ENCODE measurements at regions not wholly inside any gene's neighbourhood (a gene's known extent, or its start where the extent isn't known, plus 50 kb on each side); places are given as distances from the start of the nearest gene placed in this dataset.
"Not testable (repeated sequence)": the region's sequence is repeated elsewhere in the genome, so short reads cannot be mapped to it uniquely, and the experiment has no call there.

- no peak overlapping the region for H3K4me3 ChIP-seq (ENCODE audit: low read depth, low read length)
- TF ChIP-seq CTCF (IDR thresholded peaks at IDR 0.05; ENCODE audit: borderline replicate concordance, insufficient read depth, low read depth, low read length), result no peak
Measured at GRCh38 chr16:17001471-17001870, 469.3 kb downstream of the XYLT1 start.

- no peak for TF ChIP-seq CTCF (IDR thresholded peaks at IDR 0.05; ENCODE audit: borderline replicate concordance, insufficient read depth, low read depth, low read length)
Measured at GRCh38 chr16:17002565-17002964, 468.2 kb downstream of the XYLT1 start.

GRCh38 chr16:17005963-17006362 lies 464.8 kb downstream of the XYLT1 start:
- not testable (repeated sequence) for H3K4me3 ChIP-seq (ENCODE audit: low read depth, low read length)

More at GRCh38 chr16:17002565-17002964, 468.2 kb downstream of the XYLT1 start:
- H3K4me3 ChIP-seq (ENCODE audit: low read depth, low read length), result no peak overlapping the region

GRCh38 chr16:17011712-17012111 lies 459.0 kb downstream of the XYLT1 start:
- no peak for TF ChIP-seq CTCF (IDR thresholded peaks at IDR 0.05; ENCODE audit: borderline replicate concordance, insufficient read depth, low read depth, low read length)
- H3K4me3 ChIP-seq (ENCODE audit: low read depth, low read length), result no peak overlapping the region

GRCh38 chr16:17013038-17013437 lies 457.7 kb downstream of the XYLT1 start:
- TF ChIP-seq CTCF (IDR thresholded peaks at IDR 0.05; ENCODE audit: borderline replicate concordance, insufficient read depth, low read depth, low read length), result no peak
- H3K4me3 ChIP-seq (ENCODE audit: low read depth, low read length), result no peak overlapping the region

- H3K4me3 ChIP-seq (ENCODE audit: low read depth, low read length), result no peak overlapping the region
- no peak for TF ChIP-seq CTCF (IDR thresholded peaks at IDR 0.05; ENCODE audit: borderline replicate concordance, insufficient read depth, low read depth, low read length)
Measured at GRCh38 chr16:17014484-17015121, 456.2 kb downstream of the XYLT1 start.

- no peak overlapping the region for H3K4me3 ChIP-seq (ENCODE audit: low read depth, low read length)
- no peak for TF ChIP-seq CTCF (IDR thresholded peaks at IDR 0.05; ENCODE audit: borderline replicate concordance, insufficient read depth, low read depth, low read length)
Measured at GRCh38 chr16:17015702-17016101, 455.1 kb downstream of the XYLT1 start.

Data from GM12875 (cell line).